Rectal smooth muscle tissue (tissue), 1 donor: ENCODE measurements at regions not wholly inside any gene's neighbourhood (a gene's known extent, or its start where the extent isn't known, plus 50 kb on each side); places are given as distances from the start of the nearest gene placed in this dataset.
"Not testable (repeated sequence)": the region's sequence is repeated elsewhere in the genome, so short reads cannot be mapped to it uniquely, and the experiment has no call there.

Source experiments
- H3K27ac ChIP-seq: one replicate; pipeline ENCODE4 v1.7.0; 2013; ENCODE audit warnings: low read depth, low read length, inconsistent platforms
- H3K27me3 ChIP-seq: one replicate; pipeline ENCODE4 v1.7.0; 2013; ENCODE audit warnings: low read length; ENCODE audit not compliant: control insufficient read depth, insufficient read depth
- H3K36me3 ChIP-seq: one replicate; pipeline ENCODE4 v1.7.0; 2013; ENCODE audit warnings: low read length; ENCODE audit not compliant: control insufficient read depth, insufficient read depth
- H3K4me1 ChIP-seq: one replicate; pipeline ENCODE4 v1.7.0; 2013; ENCODE audit warnings: low read length; ENCODE audit not compliant: control insufficient read depth, insufficient read depth
- H3K4me3 ChIP-seq: one replicate; pipeline ENCODE4 v1.7.0; 2013; ENCODE audit warnings: low read length
- H3K9ac ChIP-seq: one replicate; pipeline ENCODE4 v1.7.0; 2013; ENCODE audit warnings: low read length

- H3K9ac ChIP-seq, H3K36me3 ChIP-seq, H3K4me1 ChIP-seq, H3K4me3 ChIP-seq, H3K27ac ChIP-seq, H3K27me3 ChIP-seq: not testable (repeated sequence)
Observed at GRCh38 chr21:35183389-35183788, 134.3 kb upstream of the RUNX1 start.

DNA sequence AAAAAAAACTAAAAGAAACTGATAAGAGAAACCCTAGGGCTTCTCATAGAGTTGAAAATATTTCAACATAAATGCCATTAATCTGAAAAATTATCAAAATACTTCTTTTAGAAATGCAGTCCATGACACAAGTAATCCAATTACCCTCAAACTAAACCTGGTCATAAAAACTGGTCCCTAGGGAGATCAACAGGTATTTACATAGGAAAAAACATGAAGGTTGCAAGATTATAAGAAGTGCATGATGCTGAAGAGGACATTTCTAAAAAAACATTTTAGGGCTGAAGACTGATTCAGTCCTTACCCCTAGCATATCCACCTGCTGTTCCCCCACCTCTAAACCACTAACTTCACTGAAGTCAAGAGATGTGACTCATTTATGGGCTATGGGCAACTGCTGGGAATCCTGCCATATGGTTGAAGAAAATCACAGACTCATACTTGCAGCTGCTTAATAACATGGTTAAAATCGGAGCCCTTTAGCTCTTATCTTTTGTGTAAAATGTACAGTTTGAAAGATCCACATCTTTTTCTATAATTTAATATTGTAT lies 131.0 kb upstream of the RUNX1 start:
- H3K36me3 ChIP-seq, result no peaks in the 10 kb centered on the region
- no peak overlapping the region for H3K27ac ChIP-seq
- H3K9ac ChIP-seq, result no peak overlapping the region
- no peaks in the 10 kb centered on the region for H3K4me1 ChIP-seq
- H3K4me3 ChIP-seq, result no peak overlapping the region
- no peaks in the 10 kb centered on the region for H3K27me3 ChIP-seq

- Histone ChIP-seq H3K36me3 (no peaks in the 10 kb centered on the region), H3K4me3 (no peak overlapping the region), H3K27ac (no peak overlapping the region), H3K9ac (no peak overlapping the region), H3K4me1 (no peaks in the 10 kb centered on the region), H3K27me3 (no peaks in the 10 kb centered on the region)
Observed at GRCh38 chr21:35178827-35179226, 129.7 kb upstream of the RUNX1 start.

DNA sequence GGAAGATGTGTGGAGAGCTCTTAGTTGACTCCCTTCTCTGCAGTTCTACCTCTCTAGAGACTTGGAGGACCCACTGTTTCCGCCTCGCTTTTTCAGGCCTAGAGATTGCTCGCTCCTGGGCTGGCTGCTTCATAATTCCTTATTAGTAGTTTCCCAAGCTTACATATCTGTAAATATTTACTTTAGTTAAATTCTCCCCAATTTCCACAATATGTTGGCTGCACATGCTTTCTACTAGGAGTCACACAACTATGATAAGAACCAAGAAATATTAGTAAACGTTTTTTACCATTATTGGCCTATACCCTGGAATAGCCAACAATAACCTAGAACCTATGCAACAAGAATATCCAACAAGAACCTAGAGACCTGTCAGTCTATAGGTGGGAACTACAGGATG lies 129.0 kb upstream of the RUNX1 start:
- Histone ChIP-seq H3K27me3 (no peaks in the 10 kb centered on the region), H3K4me1 (no peaks in the 10 kb centered on the region), H3K9ac (no peak overlapping the region), H3K27ac (no peak overlapping the region), H3K4me3 (no peak overlapping the region), H3K36me3 (no peaks in the 10 kb centered on the region)

GRCh38 chr21:35172231-35172630 lies 123.1 kb upstream of the RUNX1 start:
- Histone ChIP-seq H3K36me3 (no peaks in the 10 kb centered on the region), H3K4me1 (no peaks in the 10 kb centered on the region), H3K9ac (no peak overlapping the region), H3K27ac (no peak overlapping the region), H3K27me3 (no peaks in the 10 kb centered on the region), H3K4me3 (no peak overlapping the region)

DNA sequence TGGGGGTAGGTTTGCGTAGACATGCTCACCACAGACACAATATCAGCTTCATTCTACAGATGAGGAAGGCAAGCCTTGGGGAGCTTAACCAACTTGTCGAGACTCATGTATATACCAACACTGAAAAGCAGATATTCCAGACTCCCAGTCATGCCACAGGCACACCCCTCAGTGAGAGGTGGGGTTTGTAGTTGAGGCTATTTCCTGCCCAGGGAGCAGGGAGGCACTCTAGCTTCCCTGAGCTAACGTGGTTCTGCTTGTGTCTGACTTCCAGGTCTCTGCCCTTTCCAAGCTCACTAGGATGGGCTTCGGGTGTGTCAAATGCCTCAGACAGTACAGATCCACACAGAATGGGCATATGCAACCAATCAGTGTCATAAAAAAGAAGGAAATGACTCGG lies 122.3 kb upstream of the RUNX1 start:
- Histone ChIP-seq H3K4me3 (no peak overlapping the region), H3K27me3 (no peaks in the 10 kb centered on the region)

GRCh38 chr21:35170818-35171217 lies 121.7 kb upstream of the RUNX1 start:
- Histone ChIP-seq H3K4me3 (no peak overlapping the region), H3K4me1 (no peaks in the 10 kb centered on the region), H3K9ac (no peak overlapping the region), H3K27me3 (no peaks in the 10 kb centered on the region), H3K27ac (no peak overlapping the region), H3K36me3 (no peaks in the 10 kb centered on the region)

More for the DNA sequence above, 122.3 kb upstream of the RUNX1 start:
- no peak overlapping the region for H3K9ac ChIP-seq
- H3K4me1 ChIP-seq, result no peaks in the 10 kb centered on the region
- H3K36me3 ChIP-seq, result no peaks in the 10 kb centered on the region
- H3K27ac ChIP-seq, result no peak overlapping the region

DNA sequence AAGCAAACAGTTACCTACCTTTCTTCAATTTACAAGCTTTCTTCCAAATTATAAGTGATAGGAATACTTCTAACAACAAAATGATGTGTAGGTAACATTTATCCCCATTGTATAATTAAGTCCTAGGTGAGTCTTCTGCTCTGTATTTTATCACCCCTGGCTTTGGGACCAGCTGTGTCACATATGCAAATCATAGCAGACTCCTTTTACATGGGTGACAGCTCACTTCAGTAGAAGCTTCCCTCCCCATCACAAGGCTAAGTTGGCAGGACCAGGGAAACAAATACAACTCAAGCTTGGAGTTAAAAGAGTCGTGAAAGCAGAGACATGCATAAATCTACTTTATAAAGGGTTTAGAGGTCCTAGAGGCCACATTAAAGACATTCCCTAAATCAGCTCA lies 121.1 kb upstream of the RUNX1 start:
- Histone ChIP-seq H3K27ac (no peak overlapping the region), H3K4me1 (no peaks in the 10 kb centered on the region), H3K27me3 (no peaks in the 10 kb centered on the region), H3K9ac (no peak overlapping the region), H3K36me3 (no peaks in the 10 kb centered on the region), H3K4me3 (no peak overlapping the region)

- no peak overlapping the region for H3K4me3 ChIP-seq
- H3K4me1 ChIP-seq, result no peaks in the 10 kb centered on the region
- no peak overlapping the region for H3K27ac ChIP-seq
- no peaks in the 10 kb centered on the region for H3K27me3 ChIP-seq
- H3K36me3 ChIP-seq, result no peaks in the 10 kb centered on the region
- no peak overlapping the region for H3K9ac ChIP-seq
Observed at GRCh38 chr21:35169574-35169973, 120.5 kb upstream of the RUNX1 start.

DNA sequence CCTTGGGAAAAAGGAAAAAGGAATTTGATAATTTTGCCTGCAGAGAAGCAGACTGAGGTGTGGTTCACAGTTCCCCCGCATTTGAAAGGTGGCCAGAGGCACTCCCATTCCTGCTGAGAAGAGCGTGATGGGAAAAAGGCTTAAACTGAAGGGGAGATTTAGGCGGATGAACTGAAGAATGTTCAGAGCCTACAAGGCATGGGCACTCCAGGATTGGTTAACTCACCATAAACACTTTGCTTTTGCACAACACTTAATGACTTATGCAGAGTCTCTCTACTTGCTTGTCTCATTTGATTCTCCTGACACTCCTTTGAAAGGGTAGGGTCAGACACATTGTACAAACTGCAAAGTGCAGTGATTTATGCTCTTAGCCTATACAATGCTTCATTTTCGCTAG lies 119.6 kb upstream of the RUNX1 start:
- Histone ChIP-seq H3K9ac (no peak overlapping the region), H3K27me3 (no peaks in the 10 kb centered on the region), H3K36me3 (no peaks in the 10 kb centered on the region), H3K4me3 (no peak overlapping the region), H3K27ac (no peak overlapping the region), H3K4me1 (no peaks in the 10 kb centered on the region)

DNA sequence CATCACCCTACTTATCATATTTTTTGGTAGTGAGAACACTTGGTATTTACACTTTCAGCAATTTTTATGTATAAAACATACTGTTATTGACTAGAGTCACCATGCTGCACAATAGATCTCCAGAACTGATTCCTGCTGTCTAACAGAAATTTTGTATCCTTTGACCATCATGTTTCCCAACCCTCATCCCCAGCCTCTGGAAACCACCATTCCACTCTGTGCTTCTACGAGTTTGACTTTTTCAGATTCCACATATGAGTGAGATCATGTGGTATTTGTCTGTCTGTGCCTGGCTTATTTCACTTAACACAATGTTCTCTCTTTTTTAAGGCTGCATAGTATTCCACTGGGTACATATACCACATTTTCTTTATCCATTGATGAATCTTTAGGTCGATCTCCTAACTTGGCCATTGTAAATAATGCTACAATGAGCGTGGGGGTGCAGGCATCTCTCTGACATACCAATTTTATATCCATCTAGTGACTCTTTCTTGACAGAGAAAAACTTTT lies 115.9 kb upstream of the RUNX1 start:
- Histone ChIP-seq H3K27ac (no peak overlapping the region), H3K4me3 (no peak overlapping the region), H3K36me3 (no peaks in the 10 kb centered on the region), H3K9ac (no peak overlapping the region), H3K27me3 (no peaks in the 10 kb centered on the region), H3K4me1 (no peaks in the 10 kb centered on the region)

- Histone ChIP-seq H3K9ac (no peak overlapping the region), H3K4me3 (no peak overlapping the region), H3K27ac (no peak overlapping the region), H3K27me3 (no peaks in the 10 kb centered on the region), H3K4me1 (no peaks in the 10 kb centered on the region), H3K36me3 (no peaks in the 10 kb centered on the region)
Observed at GRCh38 chr21:35164380-35164779, 115.3 kb upstream of the RUNX1 start.

DNA sequence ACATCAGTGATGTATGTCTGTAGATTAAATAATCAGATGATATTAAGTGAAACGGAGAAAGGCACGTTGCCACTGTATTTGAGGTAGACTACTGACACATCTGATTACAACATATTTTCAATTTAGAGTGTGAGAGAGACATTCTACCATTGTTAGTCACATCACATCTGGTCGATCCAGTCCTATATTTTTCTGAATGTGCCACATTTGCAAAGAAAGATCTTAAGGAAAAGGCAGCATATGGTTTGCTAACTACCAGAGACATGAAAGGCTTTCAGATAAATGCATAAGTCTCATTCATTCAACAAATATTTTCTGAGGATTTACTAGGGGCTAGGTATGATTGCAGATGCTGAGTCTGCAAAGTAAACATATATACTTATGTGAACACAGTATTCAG lies 114.3 kb upstream of the RUNX1 start:
- Histone ChIP-seq H3K27me3 (no peaks in the 10 kb centered on the region), H3K4me3 (no peak overlapping the region), H3K36me3 (no peaks in the 10 kb centered on the region), H3K9ac (no peak overlapping the region), H3K27ac (no peak overlapping the region), H3K4me1 (no peaks in the 10 kb centered on the region)
